HG03342 (cell line): ENCODE measurements at regions not wholly inside any gene's neighbourhood (a gene's known extent, or its start where the extent isn't known, plus 50 kb on each side); places are given as distances from the start of the nearest gene placed in this dataset.

Source experiments
- ATAC-seq: cut with Tn5 transposase; IDR thresholded peaks from one replicate; pipeline ENCODE4 v1.9.1; 2021; ENCODE audit warnings: mild to moderate bottlenecking, moderate library complexity; ENCODE audit not compliant: unreplicated experiment

DNA sequence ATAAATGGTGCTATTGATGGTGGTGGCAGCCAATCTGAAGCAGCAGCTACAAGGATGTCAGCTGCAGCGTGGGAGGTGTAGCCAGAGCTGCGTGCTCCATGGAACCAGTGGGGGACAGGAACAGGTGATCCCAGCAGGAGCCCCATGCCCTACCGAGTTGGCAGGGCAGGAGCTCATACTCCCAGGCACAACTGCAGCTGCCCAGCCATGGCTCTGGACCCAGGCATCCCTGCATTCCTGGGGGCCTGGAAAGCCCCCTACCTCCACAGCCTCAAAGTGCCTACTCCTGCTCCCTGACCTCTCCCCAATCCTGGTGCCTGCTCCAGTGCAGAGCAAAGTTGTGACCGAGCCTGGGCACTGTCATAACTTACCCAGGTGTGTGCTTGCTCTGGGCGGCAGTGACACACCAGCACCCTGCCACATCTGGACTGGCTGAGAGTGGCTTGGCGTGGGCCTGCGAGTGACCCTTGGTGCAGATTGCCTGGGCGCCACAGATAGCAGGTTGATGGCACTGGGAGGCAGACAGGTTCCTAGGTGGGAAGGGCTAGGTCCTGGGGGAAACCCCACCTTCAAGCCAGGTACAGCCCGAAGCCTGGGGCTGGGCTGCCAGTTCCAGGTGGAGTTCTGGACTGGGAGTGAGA lies 101.1 kb downstream of the DCAF12L2 start:
- no peak for ATAC-seq

DNA sequence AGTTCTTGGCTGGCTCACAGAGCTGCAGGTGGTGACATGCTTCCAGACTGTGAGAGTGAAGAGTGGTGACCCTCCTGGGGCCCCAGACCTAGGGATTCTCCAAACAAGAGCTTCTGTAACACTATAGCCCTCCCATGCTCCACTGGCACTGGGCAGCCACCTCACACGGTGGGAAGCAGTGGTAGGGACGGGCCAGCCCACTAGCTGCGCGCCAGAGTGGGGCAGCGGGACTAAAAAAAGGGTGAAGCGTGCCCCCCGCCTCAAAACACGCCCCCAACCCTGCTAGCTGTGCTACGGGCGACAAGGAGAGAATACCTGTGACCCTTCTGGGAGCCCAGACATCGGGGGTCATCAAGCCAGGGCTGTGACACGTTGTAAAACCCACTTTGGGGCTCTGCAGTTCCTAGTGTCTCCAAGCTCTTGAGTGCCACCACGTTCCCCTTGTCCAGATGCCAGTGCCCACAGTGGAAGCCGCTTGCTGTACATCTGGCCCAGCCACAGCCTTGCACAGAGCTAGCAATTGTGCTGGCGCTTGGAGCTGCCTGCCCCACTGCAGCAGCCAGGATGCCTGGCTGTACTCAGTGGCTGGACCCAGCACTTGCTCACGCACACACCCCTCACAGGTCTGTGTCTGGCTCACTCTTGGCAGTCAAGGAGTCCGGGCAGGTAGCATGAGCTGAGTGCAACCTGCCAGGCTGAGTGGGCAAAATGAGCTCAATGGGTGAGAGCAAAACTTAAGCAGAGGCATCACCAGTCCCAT lies 100.0 kb downstream of the DCAF12L2 start:
- ATAC-seq, result no peak
